RPMI7951 (cell line): ENCODE measurements at regions not wholly inside any gene's neighbourhood (a gene's known extent, or its start where the extent isn't known, plus 50 kb on each side); places are given as distances from the start of the nearest gene placed in this dataset.
"Not testable (repeated sequence)": the region's sequence is repeated elsewhere in the genome, so short reads cannot be mapped to it uniquely, and the experiment has no call there.

Experiments
- DNase-seq: peaks from one replicate; pipeline ENCODE4 v3.0.0-alpha.2; 2012; ENCODE audit warnings: low read depth

DNA sequence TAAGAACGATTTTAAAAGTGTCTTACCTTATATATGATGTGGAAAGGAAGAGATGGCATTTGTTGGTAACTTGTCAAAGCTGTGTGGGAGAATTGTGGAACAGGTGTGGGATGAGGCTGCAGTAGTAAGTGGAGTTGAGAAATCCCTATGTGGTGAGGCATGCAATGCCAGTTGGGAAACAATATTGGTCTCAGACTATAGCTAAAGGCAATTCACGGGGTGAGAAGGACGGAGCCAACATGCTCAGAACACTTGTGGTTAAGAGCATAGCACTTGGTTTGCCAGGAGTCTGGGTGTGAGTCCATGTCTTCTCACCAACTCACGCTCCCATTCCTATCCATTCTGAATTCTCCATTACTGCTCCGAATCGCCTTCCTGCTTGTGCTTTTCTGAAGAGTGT, 615.6 kb upstream of the ADAMTS9 start:
- peak; percentile 55 for DNase-seq

DNA sequence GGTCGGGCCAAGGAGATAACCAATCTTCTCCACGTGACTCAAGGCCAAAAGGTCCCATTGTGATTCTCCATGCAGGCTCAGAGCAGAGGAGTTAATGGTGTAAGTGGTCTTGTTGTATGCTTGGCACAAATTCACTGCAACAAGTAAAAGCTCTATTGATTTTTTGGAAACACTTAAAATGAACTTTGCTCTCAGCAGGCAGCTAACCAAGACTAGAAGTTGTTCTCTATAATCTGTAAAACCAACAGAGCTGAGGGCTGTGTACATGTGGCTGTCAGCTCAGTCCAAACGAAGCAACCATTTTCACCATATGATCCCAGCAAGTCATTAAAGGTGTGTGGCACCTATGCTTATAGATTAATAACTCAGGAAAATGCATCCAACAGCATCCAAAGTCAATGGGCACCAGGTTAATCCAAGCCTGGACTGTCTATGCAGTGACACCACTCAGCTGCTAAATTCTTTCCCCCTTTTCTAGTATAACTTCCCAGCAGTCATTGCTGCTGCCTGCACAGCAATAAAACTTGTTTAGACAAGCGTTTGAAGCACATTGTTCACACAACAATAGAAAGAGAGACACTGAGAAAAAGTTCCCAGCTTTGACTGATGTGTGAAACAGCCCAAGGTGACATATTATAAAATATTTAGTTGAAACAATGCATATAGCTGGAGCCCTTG, 603.8 kb upstream of the ADAMTS9 start:
- no peak for DNase-seq

DNA sequence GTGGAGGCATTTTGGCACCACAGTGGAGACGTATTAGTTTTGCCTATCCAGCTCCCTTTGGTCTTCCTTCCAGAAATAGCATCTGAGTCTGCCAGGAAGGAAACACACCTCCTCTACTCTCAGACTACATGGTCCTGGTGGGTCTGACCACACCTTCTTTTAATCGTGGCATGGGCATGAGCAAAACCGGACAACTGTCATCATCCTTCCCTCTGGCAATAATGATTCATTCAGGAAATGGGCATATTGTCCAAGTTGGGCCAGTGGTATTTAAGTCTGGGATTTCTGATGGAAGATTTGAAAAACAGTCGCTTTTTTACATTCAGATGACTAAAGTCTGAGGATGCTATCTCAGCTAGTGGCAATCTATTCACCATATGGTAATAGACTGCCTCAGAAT, 601.0 kb upstream of the ADAMTS9 start:
- DNase-seq = peak; percentile 71

DNA sequence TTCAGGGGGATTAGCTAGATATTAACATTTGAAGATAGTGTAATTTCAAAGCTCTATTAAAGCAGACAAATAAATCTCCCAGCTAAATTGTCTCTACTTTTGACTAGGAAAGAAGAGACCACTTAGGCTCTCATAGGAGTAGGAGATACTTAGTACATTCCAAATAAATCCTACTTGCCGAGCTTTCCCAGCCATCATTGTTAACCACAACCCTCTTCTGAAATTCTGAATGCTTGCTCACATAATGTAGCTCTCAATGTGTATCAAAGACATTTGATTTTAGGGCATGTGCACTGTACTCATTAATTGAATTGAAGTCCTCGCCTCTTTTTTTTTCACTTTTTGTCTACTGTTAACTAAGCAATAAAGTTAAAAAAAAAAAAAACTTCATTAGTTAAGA, 598.2 kb upstream of the ADAMTS9 start:
- DNase-seq = no peak

DNA sequence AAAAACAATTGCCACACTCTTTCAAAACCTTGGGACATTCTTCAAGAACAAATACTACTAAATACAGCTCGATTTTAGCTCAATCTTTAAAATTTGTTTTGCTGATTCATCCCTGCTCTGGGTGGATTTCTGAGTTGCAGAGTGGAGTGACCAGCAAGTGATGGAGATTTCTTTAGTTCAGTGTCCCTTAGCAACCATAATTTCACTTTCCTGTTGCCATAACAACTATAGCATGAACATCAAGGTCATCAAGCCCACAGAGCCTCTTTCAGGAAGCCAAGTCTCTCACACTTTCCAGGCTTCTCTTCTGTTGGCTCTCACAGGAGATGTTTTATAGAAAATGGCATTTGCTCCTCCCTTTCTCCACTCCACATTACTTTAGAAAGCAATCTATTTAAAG, 597.2 kb upstream of the ADAMTS9 start:
- peak; percentile 26 for DNase-seq

DNA sequence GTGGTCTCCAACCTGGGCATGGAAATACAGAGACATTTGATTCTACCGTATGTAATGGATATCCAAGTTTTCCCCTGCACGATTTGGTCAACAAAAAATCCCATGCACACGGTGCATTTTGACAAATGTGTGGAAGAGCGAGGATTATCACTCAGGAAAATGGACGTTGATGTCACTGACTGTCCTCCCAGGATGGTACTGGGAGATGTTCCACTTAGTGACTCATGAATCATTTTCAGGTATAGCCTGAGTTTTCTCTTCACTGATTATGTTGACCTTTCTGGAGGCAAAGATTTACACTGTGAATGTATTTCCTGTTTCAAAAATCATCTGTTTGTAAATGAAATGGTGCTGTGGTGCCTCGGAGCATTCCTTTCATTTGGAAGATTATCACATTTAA, 596.7 kb upstream of the ADAMTS9 start:
- DNase-seq = no peak

DNA sequence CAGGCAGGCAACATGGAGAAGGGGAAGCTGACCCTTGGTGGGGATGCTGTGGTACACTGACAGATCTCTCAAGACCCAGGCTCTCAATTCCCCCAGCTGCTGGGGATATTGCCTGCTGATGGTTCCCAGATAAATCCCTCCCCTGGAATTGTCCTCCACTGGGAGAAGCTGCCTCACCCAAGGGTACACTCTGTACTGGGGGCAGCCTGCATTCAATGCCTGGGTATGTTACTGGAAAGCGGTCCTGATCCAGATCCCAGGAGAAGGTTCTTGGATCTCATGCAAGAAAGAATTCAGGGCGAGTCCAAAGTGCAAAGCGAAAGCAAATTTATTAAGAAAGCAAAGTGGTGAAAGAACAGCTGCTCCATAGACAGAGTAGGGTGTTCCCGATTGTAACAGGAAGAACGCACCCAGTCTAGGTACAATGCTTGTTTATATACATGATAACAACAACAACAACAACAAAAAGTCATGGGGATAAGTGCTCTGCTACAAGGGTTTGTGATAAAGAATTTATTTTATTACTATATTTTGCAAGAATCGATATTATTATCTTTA, 591.5 kb upstream of the ADAMTS9 start:
- no peak for DNase-seq

DNA sequence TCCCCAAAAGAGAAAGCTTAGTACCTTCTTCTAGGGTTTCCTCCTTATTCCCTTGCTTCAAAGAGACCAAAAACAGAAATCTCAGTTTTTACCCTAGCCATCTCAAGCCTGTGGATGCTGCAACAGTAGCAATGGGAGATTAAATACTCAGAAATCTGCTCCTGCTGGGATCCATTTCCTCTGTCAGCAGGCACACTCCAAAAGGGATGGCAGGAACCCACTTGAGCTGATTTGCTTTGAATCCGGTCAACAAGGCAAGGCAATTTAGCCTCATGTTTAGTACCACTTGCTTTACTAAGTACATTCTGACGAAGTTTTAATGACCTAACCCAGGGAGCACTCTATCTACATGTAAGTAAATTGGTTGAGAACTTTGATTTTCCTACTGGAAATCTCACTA, 590.0 kb upstream of the ADAMTS9 start:
- no peak for DNase-seq

DNA sequence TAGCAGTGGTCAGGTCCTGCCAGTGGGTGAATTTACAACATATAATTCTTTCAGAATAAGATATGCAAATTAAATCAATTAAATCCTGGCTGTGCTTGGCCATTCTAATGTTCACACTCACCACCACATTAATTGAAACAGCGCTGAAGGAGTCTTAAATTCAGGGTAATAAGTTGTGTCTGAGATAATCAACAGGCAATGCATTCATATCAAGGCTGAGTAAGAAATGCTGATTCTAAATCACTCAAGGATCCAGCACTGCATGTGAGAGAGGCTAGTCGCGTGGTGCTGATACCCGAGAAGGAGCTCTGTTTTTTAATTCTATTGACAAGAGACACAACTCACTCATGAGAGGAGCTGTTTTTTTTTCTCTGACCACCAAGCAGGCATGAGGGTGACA, 588.8 kb upstream of the ADAMTS9 start:
- DNase-seq = no peak

DNA sequence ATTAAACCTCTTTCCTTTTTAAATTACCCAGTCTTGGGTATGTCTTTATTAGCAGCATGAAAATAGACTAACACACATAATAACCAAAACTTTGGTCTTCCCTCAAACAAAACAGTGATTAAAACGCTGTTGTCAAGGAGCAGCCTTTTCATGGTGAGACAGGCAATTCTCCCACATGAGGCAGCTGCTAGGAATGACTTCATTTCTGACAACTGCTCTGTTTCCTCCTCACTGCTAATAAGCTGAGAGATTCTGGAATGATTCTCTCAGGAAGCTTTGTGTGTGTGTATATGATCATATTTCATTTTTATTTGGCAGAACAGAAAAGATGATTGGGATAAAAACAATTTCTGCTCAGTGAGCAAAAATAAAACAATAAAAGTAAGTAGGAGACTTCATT, 580.6 kb upstream of the ADAMTS9 start:
- no peak for DNase-seq

DNA sequence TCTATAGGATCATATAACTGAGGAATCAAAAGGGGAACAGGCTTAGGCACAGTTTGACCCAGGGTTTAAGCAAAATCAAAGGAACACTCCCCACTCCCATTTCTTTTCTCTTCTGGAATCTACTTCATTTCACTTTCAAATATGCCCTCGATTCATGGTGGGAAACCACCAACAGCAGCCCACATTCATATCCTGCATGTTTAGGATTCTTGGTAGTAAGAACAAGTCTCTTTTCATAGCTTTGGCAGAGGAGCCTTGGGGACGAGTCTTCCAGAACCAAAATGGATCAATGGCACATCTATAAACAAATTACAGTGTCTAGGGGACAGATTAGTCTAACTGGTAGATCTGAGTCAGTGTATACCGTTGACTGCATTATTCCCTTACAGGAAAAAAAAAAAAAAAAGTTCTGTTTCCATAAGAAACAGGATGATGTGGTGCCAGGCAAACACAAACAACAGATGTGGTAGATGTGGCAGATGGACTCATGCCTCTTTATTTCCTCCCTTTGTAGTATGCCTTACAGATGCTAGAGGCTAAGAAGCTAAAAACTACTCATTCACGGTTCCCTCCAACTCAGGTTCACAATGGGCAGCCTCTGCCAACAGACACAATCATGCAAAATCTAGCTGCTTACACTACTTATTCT, 578.3 kb upstream of the ADAMTS9 start:
- peak; percentile 44 for DNase-seq

DNA sequence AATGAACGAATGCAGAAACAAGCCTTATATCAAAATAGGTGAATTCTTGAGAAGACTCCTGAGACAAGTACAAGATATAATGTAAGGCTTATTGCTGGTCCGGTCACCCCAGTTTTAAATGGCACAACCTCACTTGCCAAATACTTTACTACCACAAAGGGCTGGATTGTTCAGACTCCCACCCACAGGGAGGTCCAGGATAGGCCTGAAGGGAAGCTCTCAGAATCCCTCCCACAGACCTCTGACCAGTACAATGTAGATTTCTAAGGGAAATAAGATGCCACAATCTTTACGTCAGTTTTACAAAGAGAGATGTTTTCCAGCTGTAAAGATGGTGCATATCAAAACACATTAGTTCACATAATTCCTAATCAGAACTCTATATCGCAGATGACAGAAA, 577.7 kb upstream of the ADAMTS9 start:
- peak; percentile 31 for DNase-seq

DNA sequence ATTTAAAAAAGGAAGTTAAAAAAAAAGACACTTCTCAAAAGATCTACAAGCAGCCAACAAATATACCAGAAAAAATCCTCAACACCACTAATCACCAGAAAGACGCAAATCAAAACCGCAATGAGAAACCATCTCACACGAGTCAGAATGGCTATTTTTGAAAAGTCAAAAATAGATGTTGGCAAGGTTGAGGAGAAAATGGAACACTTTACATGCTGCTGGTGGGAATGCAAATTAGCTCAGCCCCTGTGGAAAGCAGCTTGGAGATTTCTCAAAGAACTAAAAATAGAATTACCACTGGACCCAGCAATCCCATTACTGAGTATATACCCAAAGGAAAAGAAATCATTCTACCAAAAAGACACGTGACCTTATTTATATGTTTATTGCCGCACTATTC, 574.7 kb upstream of the ADAMTS9 start:
- peak; percentile 29 for DNase-seq

DNA sequence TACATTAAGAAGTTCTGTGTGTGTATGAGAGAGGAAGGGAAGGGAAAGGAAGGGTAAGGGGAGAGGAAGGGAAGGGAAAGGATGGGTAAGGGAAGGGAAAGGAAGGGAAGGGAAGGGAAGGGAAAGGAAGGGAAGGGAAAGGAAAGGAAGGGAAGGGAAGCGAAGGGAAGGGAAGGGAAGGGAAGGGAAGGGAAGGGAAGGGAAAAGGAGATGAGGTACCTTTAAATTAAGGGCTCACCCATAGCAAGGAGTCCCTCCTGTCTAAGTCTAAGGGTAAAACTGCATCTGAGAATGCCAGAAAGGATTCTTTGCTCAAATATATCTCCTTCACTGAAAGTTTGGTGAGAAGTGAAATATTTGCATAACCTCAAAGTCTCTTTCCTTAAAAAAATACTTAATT, 572.1 kb upstream of the ADAMTS9 start:
- DNase-seq = no peak

DNA sequence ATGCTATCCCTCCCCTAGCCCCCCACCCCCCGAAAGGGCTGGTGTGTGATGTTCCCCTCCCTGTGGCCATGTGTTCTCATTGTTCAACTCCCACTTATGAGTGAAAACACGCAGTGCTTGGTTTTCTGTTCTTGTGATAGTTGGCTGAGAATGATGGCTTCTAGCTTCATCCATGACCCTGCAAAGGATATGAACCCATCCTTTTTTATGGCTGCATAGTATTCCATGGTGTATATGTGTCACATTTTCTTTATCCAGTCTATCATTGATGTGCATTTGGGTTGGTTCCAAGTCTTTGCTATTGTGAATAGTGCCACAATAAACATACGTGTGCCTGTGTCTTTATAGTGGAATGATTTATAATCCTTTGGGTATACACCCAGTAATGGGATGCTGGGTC, 565.1 kb upstream of the ADAMTS9 start:
- not testable (repeated sequence) for DNase-seq

DNA sequence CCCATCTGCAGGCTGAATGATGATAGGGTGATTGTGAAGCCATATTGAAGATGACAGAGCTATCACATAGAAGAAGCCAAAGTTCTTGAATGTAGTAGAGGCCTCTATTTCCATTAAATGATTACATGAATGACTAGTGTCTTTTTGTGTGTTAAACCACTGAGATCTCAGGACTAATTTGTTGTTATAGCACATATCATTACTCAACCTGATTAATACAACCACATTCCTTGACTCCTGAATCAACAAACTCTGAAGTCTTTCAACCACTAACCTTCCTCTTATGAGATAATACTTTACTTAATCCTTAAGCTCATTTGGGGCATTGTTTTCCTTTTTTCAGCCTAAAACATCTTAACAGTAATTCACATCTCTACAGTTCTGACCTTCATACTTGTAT, 564.5 kb upstream of the ADAMTS9 start:
- DNase-seq = no peak

DNA sequence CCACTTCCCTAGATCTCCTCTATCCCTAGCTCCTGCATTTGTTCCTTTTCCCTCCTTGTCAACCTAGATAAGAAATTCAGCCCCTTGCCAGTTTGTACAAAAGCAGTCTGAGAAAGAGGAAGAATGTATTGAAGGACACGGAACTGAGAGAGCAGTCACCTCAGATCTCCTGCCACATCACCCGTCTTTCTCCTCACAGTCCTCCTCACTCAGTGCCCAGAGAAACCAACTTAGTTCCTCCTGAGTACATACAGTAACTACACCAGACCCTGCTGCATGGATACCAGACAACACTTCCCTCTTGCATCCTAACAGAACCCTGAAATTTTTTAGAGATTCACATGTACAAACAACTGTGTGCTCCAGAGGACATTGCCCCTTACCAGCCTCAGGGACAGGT, 563.6 kb upstream of the ADAMTS9 start:
- DNase-seq = no peak

DNA sequence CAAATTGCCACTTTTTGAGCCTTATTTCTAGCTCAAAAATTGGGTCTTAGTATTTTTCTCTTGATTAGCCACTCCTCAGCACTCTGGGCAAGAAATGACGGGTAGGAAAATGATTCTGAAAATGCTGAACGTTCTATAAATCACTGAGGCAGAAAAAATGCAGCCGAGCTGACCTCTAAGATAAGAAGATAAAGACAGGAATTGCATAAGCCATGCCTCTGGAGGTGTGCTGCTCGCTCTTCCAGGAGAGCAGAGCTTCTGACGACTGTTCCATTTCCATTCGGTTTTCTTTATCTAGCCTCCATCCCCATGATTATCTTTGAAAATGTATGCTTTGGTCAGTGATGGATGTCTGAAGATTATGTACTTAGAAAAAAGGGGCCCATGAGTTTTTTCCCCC, 558.8 kb upstream of the ADAMTS9 start:
- no peak for DNase-seq

DNA sequence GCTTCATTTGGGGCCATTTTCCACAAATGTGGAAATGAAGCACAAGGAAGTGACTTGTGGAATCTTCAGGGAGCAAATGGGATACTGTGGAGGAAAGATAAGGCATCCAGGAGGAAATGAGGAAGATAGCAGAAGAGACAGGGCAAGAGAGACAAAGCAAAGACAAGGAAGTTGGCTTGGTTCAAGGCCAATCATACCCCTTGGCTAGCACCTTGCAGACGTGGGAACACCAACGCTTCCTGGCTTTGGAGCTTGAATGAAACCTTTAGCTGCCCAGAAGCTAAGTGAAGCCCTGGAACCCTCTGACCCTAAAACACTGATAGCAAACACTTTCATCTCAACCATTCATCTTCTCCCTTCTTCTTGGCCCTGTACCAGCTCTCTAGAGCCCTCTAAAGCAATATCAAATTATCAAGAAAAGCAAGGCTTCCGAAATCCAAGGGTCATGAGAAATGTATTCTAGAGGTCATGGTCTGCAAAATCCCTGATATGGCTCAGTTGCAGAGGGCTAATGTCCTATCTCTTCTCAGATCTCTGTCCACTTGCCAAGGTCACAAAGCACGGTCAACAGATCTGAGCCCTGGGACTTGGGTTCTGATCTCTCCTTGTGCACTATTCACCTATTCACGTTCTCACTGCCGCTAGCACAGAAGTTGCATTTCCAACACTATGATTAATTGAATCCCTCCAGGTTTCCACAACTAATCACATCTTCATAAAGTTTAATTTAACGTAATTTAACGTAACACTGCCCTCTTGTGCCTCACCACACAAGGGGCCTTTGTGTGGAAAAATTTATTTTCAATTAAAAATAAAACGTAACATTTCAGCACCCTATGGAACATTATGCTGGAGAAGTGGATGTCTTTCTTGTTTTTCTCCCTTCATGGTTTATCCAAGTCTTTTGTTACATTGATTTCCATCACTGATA, 557.6 kb upstream of the ADAMTS9 start:
- peak; percentile 22 for DNase-seq

DNA sequence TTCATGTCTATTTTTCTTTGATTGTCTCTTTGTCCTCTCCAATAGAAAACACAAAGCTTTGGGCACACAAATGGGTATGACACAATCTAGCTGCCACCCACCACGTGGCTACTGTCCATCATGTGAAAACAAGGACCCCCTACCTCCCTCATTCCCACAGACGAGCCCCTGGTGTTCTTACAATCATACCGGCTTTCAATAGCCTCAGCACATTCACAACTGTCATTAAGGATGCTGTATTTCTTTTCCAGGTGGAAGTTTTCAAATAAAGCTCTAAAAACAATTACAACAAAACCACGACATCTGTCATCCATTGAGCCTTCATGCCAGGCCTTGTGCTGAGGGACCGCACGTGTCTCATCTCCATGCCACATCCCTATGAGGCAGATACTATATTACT, 552.6 kb upstream of the ADAMTS9 start:
- DNase-seq = no peak

DNA sequence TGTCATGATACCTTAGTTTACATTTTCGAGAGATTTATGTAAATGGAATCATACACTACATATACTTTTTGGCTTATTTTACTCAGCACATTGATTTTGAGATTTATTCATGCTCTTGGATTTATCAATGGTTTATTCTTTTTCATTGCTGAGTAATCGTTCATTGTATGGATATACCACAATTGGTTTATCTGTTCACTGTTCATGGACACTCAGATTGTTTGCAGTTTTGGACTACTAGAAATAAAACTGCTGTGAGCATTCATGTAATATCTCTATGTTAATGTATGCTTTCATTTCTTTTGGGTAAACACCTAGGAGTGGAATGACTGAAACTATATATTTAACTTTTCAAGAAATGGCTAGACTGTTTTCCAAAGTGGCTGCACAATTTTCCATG, 550.9 kb upstream of the ADAMTS9 start:
- no peak for DNase-seq

DNA sequence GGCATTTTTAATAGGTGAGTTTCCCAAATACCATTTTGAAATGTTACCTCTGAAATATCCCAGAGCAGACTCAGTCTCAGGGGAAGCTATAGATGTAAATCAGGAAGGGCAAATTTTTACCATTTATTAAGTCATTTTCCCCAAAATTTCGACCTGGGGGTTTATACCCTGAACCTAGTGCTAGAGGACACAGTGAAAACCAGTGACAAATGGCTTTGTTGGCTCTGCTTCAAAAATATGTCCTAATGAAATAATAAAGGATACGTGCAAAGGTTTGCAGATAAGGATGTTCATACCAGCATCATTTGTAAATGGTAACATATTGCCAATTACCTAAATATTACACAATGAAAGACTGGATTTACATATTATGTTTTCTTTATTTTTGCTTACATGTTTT, 546.7 kb upstream of the ADAMTS9 start:
- DNase-seq = no peak

DNA sequence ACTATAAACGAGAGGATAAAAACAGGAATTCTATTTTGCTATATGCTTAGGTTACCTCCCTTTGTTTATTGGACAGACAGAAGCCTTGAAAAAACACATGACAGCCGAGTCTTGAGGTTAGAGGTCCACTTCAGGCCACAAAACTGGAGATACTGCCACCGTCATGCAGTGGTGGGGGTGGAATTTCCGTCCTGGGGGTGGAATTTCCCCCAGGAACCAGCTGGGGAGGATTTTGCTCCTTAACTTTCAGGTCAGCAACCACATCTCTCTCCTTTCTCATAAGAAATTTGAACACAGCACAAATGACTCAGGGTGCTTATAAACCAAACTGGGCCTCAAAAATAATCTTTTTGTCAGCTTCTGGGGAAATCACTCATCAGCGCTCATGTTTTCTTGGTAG, 545.8 kb upstream of the ADAMTS9 start:
- DNase-seq = peak; percentile 69
